RWPE1 (cell line): ENCODE measurements at regions not wholly inside any gene's neighbourhood (a gene's known extent, or its start where the extent isn't known, plus 50 kb on each side); places are given as distances from the start of the nearest gene placed in this dataset.

Experiments
- CTCF ChIA-PET: fragments of 350-600 bp; sonication (Branson Sonifier 250); formaldehyde crosslinking; extraction: SDS; loops from one replicate; lab custom pipeline; 2021; lab: Yijun Ruan, JAX
- POLR2A ChIA-PET: fragments of 400-600 bp; formaldehyde crosslinking; extraction: SDS; loops from one replicate; lab custom pipeline; 2020; ENCODE audit warnings: antibody characterized with exemption; ENCODE audit not compliant: low non-redundant PET; lab: Yijun Ruan, JAX
- DNase-seq: peaks from one replicate; pipeline ENCODE4 v3.0.0; 2012; ENCODE audit warnings: low spot score
- H3K27ac ChIP-seq: fragments of 450-650 bp; 2 replicates; pipeline ENCODE4 v1.5.1; 2017
- CTCF ChIP-seq: fragments of 450-650 bp; conservative IDR thresholded peaks from 2 replicates; pipeline ENCODE4 v1.5.1; 2017; ENCODE audit warnings: low read depth, mild to moderate bottlenecking

- no peak overlapping the region for H3K27ac ChIP-seq
- TF ChIP-seq CTCF, result no peak
- ChIA-PET POLR2A (no interaction called here), CTCF (no interaction called here)
- DNase-seq, result no peak
Observed at GRCh38 chr3:30285188-30286006, 321.0 kb upstream of the TGFBR2 start.

- no peak overlapping the region for H3K27ac ChIP-seq
- POLR2A ChIA-PET, result no interaction called here
- TF ChIP-seq CTCF, result no peak
Observed at GRCh38 chr3:30286007-30286669, 320.3 kb upstream of the TGFBR2 start.

GRCh38 chr3:30286811-30287210 is 319.6 kb upstream of the TGFBR2 start:
- no peak for DNase-seq
- TF ChIP-seq CTCF, result no peak
- ChIA-PET CTCF (no interaction called here), POLR2A (no interaction called here)
- H3K27ac ChIP-seq, result no peak overlapping the region

More at GRCh38 chr3:30286007-30286669, 320.3 kb upstream of the TGFBR2 start:
- CTCF ChIA-PET, result no interaction called here
- DNase-seq, result peak; percentile 70

GRCh38 chr3:30288830-30289229 is 317.6 kb upstream of the TGFBR2 start:
- ChIA-PET POLR2A (no interaction called here), CTCF (no interaction called here)
- DNase-seq, result no peak
- H3K27ac ChIP-seq, result no peak overlapping the region
- no peak for TF ChIP-seq CTCF

- no peak for DNase-seq
- ChIA-PET POLR2A (no interaction called here), CTCF (no interaction called here)
- no peak for TF ChIP-seq CTCF
- H3K27ac ChIP-seq, result no peak overlapping the region
Observed at GRCh38 chr3:30289324-30289723, 317.1 kb upstream of the TGFBR2 start.

GRCh38 chr3:30289766-30290165 is 316.6 kb upstream of the TGFBR2 start:
- CTCF ChIA-PET, result no interaction called here
- no peak overlapping the region for H3K27ac ChIP-seq
- TF ChIP-seq CTCF, result no peak
- no peak for DNase-seq
- POLR2A ChIA-PET, result no interaction called here
